HEK293 (cell line): ENCODE measurements at regions not wholly inside any gene's neighbourhood (a gene's known extent, or its start where the extent isn't known, plus 50 kb on each side); places are given as distances from the start of the nearest gene placed in this dataset.

Experiments used
- HOXD13 ChIP-seq: sonication (generic); formaldehyde crosslinking; IDR thresholded peaks from 2 replicates; pipeline ENCODE4 v1.8.0; 2022; ENCODE audit warnings: missing genetic modification reagents, borderline replicate concordance
- ZNF138 ChIP-seq: fragments of 450-650 bp; formaldehyde crosslinking; IDR thresholded peaks from 2 replicates; pipeline ENCODE4 v1.5.1; 2016; ENCODE audit warnings: missing biosample characterization, missing genetic modification characterization, borderline replicate concordance
- ZNF596 ChIP-seq: fragments of 450-650 bp; IDR thresholded peaks from 2 replicates; pipeline ENCODE4 v1.5.0; 2018; ENCODE audit warnings: missing biosample characterization, mild to moderate bottlenecking, missing genetic modification characterization, moderate library complexity
- TF ChIP-seq, protein P1 (sequence below): fragments of 450-650 bp; formaldehyde crosslinking; IDR thresholded peaks from 2 replicates; pipeline ENCODE4 v1.5.1; 2016; ENCODE audit warnings: missing biosample characterization, missing genetic modification characterization
- TF ChIP-seq, protein P2 (sequence below): fragments of 450-650 bp; formaldehyde crosslinking; IDR thresholded peaks from 2 replicates; pipeline ENCODE4 v1.5.1; 2016; ENCODE audit warnings: missing biosample characterization, missing genetic modification characterization
- TF ChIP-seq, protein P3 (sequence below): fragments of 450-650 bp; formaldehyde crosslinking; IDR thresholded peaks from 2 replicates; pipeline ENCODE4 v1.5.1; 2016; ENCODE audit warnings: missing biosample characterization, missing genetic modification characterization, low read depth

DNA sequence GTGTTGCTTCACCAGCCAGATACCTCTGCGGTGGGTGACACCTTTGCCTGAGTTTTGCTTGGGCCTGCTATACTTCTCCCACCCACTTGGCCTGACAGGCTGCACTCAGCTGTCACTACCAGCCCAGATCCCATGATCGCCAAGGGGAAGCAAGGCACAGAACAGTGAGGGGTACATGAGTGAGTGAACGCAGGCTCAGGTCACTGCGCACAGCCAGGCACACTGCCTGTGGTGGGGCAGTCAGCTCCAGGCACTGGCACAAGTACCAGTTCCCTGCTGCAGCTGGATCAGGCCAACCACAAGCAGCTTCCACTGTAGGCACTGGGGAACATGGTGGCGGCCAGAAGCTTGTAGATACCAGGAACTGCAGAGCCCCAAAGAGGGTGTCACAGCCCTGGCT, 441.9 kb upstream of the GRM3 start:
- TF ChIP-seq HOXD13 (no peak), ZNF596 (no peak), ZNF138 (tag by site-specific recombination) (no peak)
- TF ChIP-seq, protein P1, sequence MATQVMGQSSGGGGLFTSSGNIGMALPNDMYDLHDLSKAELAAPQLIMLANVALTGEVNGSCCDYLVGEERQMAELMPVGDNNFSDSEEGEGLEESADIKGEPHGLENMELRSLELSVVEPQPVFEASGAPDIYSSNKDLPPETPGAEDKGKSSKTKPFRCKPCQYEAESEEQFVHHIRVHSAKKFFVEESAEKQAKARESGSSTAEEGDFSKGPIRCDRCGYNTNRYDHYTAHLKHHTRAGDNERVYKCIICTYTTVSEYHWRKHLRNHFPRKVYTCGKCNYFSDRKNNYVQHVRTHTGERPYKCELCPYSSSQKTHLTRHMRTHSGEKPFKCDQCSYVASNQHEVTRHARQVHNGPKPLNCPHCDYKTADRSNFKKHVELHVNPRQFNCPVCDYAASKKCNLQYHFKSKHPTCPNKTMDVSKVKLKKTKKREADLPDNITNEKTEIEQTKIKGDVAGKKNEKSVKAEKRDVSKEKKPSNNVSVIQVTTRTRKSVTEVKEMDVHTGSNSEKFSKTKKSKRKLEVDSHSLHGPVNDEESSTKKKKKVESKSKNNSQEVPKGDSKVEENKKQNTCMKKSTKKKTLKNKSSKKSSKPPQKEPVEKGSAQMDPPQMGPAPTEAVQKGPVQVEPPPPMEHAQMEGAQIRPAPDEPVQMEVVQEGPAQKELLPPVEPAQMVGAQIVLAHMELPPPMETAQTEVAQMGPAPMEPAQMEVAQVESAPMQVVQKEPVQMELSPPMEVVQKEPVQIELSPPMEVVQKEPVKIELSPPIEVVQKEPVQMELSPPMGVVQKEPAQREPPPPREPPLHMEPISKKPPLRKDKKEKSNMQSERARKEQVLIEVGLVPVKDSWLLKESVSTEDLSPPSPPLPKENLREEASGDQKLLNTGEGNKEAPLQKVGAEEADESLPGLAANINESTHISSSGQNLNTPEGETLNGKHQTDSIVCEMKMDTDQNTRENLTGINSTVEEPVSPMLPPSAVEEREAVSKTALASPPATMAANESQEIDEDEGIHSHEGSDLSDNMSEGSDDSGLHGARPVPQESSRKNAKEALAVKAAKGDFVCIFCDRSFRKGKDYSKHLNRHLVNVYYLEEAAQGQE (tag by site-specific recombination), result no peak
- TF ChIP-seq, protein P2, sequence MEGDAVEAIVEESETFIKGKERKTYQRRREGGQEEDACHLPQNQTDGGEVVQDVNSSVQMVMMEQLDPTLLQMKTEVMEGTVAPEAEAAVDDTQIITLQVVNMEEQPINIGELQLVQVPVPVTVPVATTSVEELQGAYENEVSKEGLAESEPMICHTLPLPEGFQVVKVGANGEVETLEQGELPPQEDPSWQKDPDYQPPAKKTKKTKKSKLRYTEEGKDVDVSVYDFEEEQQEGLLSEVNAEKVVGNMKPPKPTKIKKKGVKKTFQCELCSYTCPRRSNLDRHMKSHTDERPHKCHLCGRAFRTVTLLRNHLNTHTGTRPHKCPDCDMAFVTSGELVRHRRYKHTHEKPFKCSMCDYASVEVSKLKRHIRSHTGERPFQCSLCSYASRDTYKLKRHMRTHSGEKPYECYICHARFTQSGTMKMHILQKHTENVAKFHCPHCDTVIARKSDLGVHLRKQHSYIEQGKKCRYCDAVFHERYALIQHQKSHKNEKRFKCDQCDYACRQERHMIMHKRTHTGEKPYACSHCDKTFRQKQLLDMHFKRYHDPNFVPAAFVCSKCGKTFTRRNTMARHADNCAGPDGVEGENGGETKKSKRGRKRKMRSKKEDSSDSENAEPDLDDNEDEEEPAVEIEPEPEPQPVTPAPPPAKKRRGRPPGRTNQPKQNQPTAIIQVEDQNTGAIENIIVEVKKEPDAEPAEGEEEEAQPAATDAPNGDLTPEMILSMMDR, result no peak
- TF ChIP-seq, protein P3, sequence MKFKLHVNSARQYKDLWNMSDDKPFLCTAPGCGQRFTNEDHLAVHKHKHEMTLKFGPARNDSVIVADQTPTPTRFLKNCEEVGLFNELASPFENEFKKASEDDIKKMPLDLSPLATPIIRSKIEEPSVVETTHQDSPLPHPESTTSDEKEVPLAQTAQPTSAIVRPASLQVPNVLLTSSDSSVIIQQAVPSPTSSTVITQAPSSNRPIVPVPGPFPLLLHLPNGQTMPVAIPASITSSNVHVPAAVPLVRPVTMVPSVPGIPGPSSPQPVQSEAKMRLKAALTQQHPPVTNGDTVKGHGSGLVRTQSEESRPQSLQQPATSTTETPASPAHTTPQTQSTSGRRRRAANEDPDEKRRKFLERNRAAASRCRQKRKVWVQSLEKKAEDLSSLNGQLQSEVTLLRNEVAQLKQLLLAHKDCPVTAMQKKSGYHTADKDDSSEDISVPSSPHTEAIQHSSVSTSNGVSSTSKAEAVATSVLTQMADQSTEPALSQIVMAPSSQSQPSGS (tag by site-specific recombination), result no peak
